Endodermal cell (in vitro differentiated cells): ENCODE measurements at regions not wholly inside any gene's neighbourhood (a gene's known extent, or its start where the extent isn't known, plus 50 kb on each side); places are given as distances from the start of the nearest gene placed in this dataset.

Experiments
- DNase-seq: peaks from one replicate; pipeline ENCODE4 v3.0.0-alpha.2; 2017
- H3K27ac ChIP-seq: 2 replicates; pipeline ENCODE4 v1.5.1; 2013; ENCODE audit warnings: mild to moderate bottlenecking, low read depth, low read length, moderate library complexity
- H3K27me3 ChIP-seq: 2 replicates; pipeline ENCODE4 v1.6.1; 2013; ENCODE audit warnings: mild to moderate bottlenecking, low read length, moderate library complexity; ENCODE audit not compliant: insufficient read depth, control insufficient read depth, poor library complexity, severe bottlenecking
- H3K36me3 ChIP-seq: 2 replicates; pipeline ENCODE4 v1.7.0; 2013; ENCODE audit warnings: mild to moderate bottlenecking, low read length, moderate library complexity; ENCODE audit not compliant: control insufficient read depth, insufficient read depth
- H3K4me1 ChIP-seq: one replicate; pipeline ENCODE4 v1.7.0; 2013; ENCODE audit warnings: low read length; ENCODE audit not compliant: control insufficient read depth, insufficient read depth
- H3K4me3 ChIP-seq: 2 replicates; pipeline ENCODE4 v1.5.1; 2013; ENCODE audit warnings: mild to moderate bottlenecking, low read length, moderate library complexity
- H3K9ac ChIP-seq: 2 replicates; pipeline ENCODE4 v1.6.1; 2013; ENCODE audit warnings: mild to moderate bottlenecking, low read length, moderate library complexity; ENCODE audit not compliant: poor library complexity, severe bottlenecking; ENCODE audit errors: extremely low read depth
- H3K9me3 ChIP-seq: 2 replicates; pipeline ENCODE4 v1.6.1; 2013; ENCODE audit warnings: mild to moderate bottlenecking, low read length, moderate library complexity; ENCODE audit not compliant: control insufficient read depth
- H3K27ac Mint-ChIP-seq: 2 replicates; pipeline ENCODE4 v1.8.0; 2020; ENCODE audit warnings: mixed read lengths
- H3K27me3 Mint-ChIP-seq: 2 replicates; pipeline ENCODE4 v1.8.0; 2021; ENCODE audit warnings: mild to moderate bottlenecking, mixed read lengths; ENCODE audit not compliant: insufficient read depth
- H3K36me3 Mint-ChIP-seq: 2 replicates; pipeline ENCODE4 v1.8.0; 2020; ENCODE audit warnings: low read depth, mixed read lengths
- H3K4me1 Mint-ChIP-seq: 2 replicates; pipeline ENCODE4 v1.8.0; 2020; ENCODE audit warnings: mixed read lengths
- H3K4me3 Mint-ChIP-seq: 2 replicates; pipeline ENCODE4 v1.8.0; 2020; ENCODE audit warnings: mild to moderate bottlenecking, moderate library complexity, mixed read lengths
- H3K9me3 Mint-ChIP-seq: 2 replicates; pipeline ENCODE4 v1.8.0; 2020; ENCODE audit warnings: mild to moderate bottlenecking, mixed read lengths
- CTCF ChIP-seq: fragments of 200-600 bp; sonication (generic); conservative IDR thresholded peaks from 2 replicates; pipeline ENCODE4 v1.5.0; 2021; ENCODE audit warnings: antibody characterized with exemption, mild to moderate bottlenecking
- WGBS, 2 experiments: methylation state at CpG; one replicate each; pipeline versions ENCODE4 v1.1.5 to v1.1.7; 2013; ENCODE audit warnings: missing lambda C conversion rate in 2 of 2, mixed read lengths in 1 of 2; ENCODE audit not compliant: insufficient coverage in 1 of 2, insufficient read length in 1 of 2; 5-methylcytosine and 5-hydroxymethylcytosine counted together

- Mint-ChIP-seq H3K9me3 (no peaks in the 10 kb centered on the region), H3K27me3 (peaks cover 2% of the 10 kb centered on the region), H3K4me3 (no peak overlapping the region), H3K36me3 (no peaks in the 10 kb centered on the region), H3K4me1 (peaks cover 16% of the 10 kb centered on the region), H3K27ac (no peak overlapping the region)
- no peak for DNase-seq
- Histone ChIP-seq H3K4me1 (peaks cover 12% of the 10 kb centered on the region), H3K36me3 (no peaks in the 10 kb centered on the region), H3K9me3 (no peaks in the 10 kb centered on the region), H3K27me3 (no peaks in the 10 kb centered on the region), H3K4me3 (no peak overlapping the region), H3K27ac (no peak overlapping the region), H3K9ac (no peak overlapping the region)
- TF ChIP-seq CTCF: no peak
- 86 to 92% methylated on average over 4 to 6 of the region's 6 CpGs for WGBS, 2 experiments
These were observed 244.4 kb downstream of the RPS24 start for GRCh38 chr10:78278058-78278404.

GRCh38 chr10:78279756-78280155, 246.1 kb downstream of the RPS24 start:
- H3K27me3 ChIP-seq: no peaks in the 10 kb centered on the region
- no peak for DNase-seq
- H3K4me1 ChIP-seq: peaks cover 17% of the 10 kb centered on the region
- H3K27ac Mint-ChIP-seq: no peak overlapping the region
- TF ChIP-seq CTCF: no peak
- H3K36me3 Mint-ChIP-seq: no peaks in the 10 kb centered on the region
- no peaks in the 10 kb centered on the region for H3K9me3 ChIP-seq
- H3K27me3 Mint-ChIP-seq: peaks cover 2% of the 10 kb centered on the region
- H3K4me3 Mint-ChIP-seq: no peak overlapping the region
- H3K9ac ChIP-seq: no peak overlapping the region
- H3K27ac ChIP-seq: no peak overlapping the region
- peaks cover 25% of the 10 kb centered on the region for H3K4me1 Mint-ChIP-seq
- no peak overlapping the region for H3K4me3 ChIP-seq
- WGBS, 2 experiments: 82 to 87% methylated on average over 3 to 6 of the region's 7 CpGs
- no peaks in the 10 kb centered on the region for H3K36me3 ChIP-seq
- no peaks in the 10 kb centered on the region for H3K9me3 Mint-ChIP-seq

DNA sequence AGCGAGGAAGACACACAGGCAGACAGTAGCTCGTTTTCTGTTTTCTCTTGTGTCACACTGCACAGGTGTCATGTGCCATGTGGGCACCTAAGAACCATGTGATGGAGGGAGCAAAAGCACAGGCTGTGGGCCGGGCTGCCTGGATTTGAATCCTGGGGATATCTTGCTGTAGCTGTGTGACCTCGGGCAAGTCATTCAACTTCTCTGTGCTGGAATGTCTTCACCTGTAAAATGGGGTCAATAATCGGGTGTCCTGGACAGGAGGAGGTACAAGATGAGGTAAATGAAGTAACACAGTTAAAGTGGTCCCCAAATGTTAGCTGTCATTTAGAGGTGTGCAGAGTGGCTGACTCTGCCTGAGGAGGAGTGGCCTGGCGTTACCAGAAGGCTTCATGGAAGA, 246.9 kb downstream of the RPS24 start:
- Mint-ChIP-seq H3K9me3 (no peaks in the 10 kb centered on the region), H3K4me1 (peaks cover 25% of the 10 kb centered on the region), H3K27ac (no peak overlapping the region), H3K27me3 (peaks cover 2% of the 10 kb centered on the region), H3K36me3 (no peaks in the 10 kb centered on the region), H3K4me3 (no peak overlapping the region)
- Histone ChIP-seq H3K4me3 (no peak overlapping the region), H3K27ac (no peak overlapping the region), H3K9ac (no peak overlapping the region), H3K27me3 (no peaks in the 10 kb centered on the region), H3K9me3 (no peaks in the 10 kb centered on the region), H3K36me3 (no peaks in the 10 kb centered on the region), H3K4me1 (peaks cover 17% of the 10 kb centered on the region)
- TF ChIP-seq CTCF: no peak
- DNase-seq: no peak
- 84 to 93% methylated on average over 5 to 6 of the region's 6 CpGs for WGBS, 2 experiments
